GM12875 (cell line): ENCODE measurements at regions not wholly inside any gene's neighbourhood (a gene's known extent, or its start where the extent isn't known, plus 50 kb on each side); places are given as distances from the start of the nearest gene placed in this dataset.

Experiments
- H3K4me3 ChIP-seq: one replicate; pipeline ENCODE4 v1.5.1; 2011; ENCODE audit warnings: low read depth, low read length, control low read depth
- CTCF ChIP-seq: IDR thresholded peaks from 2 replicates; pipeline ENCODE4 v1.5.1; 2011; ENCODE audit warnings: low read depth, mild to moderate bottlenecking, control low read depth, inconsistent platforms, low read length, moderate library complexity, borderline replicate concordance; ENCODE audit not compliant: insufficient read depth

- H3K4me3 ChIP-seq: no peak overlapping the region
- no peak for TF ChIP-seq CTCF
Measured at GRCh38 chr6:98547634-98548033, 286.7 kb upstream of the POU3F2 start.

- no peak for TF ChIP-seq CTCF
Measured at GRCh38 chr6:98548301-98548700, 286.1 kb upstream of the POU3F2 start.

GRCh38 chr6:98560418-98560817, 274.0 kb upstream of the POU3F2 start:
- TF ChIP-seq CTCF: no peak
- H3K4me3 ChIP-seq: no peak overlapping the region

More at GRCh38 chr6:98548301-98548700, 286.1 kb upstream of the POU3F2 start:
- H3K4me3 ChIP-seq: no peak overlapping the region

GRCh38 chr6:98560841-98561240, 273.5 kb upstream of the POU3F2 start:
- TF ChIP-seq CTCF: no peak
- no peak overlapping the region for H3K4me3 ChIP-seq

- H3K4me3 ChIP-seq: no peak overlapping the region
- no peak for TF ChIP-seq CTCF
Measured at GRCh38 chr6:98566126-98566525, 268.2 kb upstream of the POU3F2 start.

- H3K4me3 ChIP-seq: no peak overlapping the region
- TF ChIP-seq CTCF: no peak
Measured at GRCh38 chr6:98572579-98572978, 261.8 kb upstream of the POU3F2 start.

- no peak overlapping the region for H3K4me3 ChIP-seq
- no peak for TF ChIP-seq CTCF
Measured at GRCh38 chr6:98574984-98575383, 259.4 kb upstream of the POU3F2 start.
